Activated CD4-positive, alpha-beta T cell treated with anti-CD3 and anti-CD28 coated beads, Interleukin-2, amount 50 U/mL, for 24 hours (primary cell): ENCODE measurements at regions not wholly inside any gene's neighbourhood (a gene's known extent, or its start where the extent isn't known, plus 50 kb on each side); places are given as distances from the start of the nearest gene placed in this dataset.
"Not testable (repeated sequence)": the region's sequence is repeated elsewhere in the genome, so short reads cannot be mapped to it uniquely, and the experiment has no call there.

Experiments used
- DNase-seq, 2 donors: peaks; one replicate each; pipeline ENCODE4 v3.0.0-alpha.2; 2020; ENCODE audit warnings: low read depth in 1 of 2, low spot score in 1 of 2

- DNase-seq: not testable (repeated sequence)
Observed at GRCh38 chr14:49031710-49032109, 554.5 kb downstream of the RPS29 start.

GRCh38 chr14:49019467-49020115 lies 566.6 kb downstream of the RPS29 start:
- DNase-seq: no peak

- no peak for DNase-seq
Observed at GRCh38 chr14:49017447-49017846, 568.7 kb downstream of the RPS29 start.

GRCh38 chr14:49016381-49016780 lies 569.8 kb downstream of the RPS29 start:
- DNase-seq: no peak

- no peak for DNase-seq
Observed at GRCh38 chr14:49014476-49014875, 571.7 kb downstream of the RPS29 start.

- DNase-seq: no peak
Observed at GRCh38 chr14:49008363-49008762, 577.8 kb downstream of the RPS29 start.

GRCh38 chr14:48991141-48991540 lies 595.0 kb downstream of the RPS29 start:
- no peak for DNase-seq

GRCh38 chr14:48983351-48983888 lies 602.8 kb downstream of the RPS29 start:
- no peak for DNase-seq

GRCh38 chr14:48974994-48975393 lies 611.2 kb downstream of the RPS29 start:
- no peak for DNase-seq

- DNase-seq: no peak
Observed at GRCh38 chr14:48973151-48973550, 613.0 kb downstream of the RPS29 start.

GRCh38 chr14:48970943-48971342 lies 615.2 kb downstream of the RPS29 start:
- DNase-seq: no peak

- DNase-seq: no peak
Observed at GRCh38 chr14:48967419-48967818, 618.8 kb downstream of the RPS29 start.

- no peak for DNase-seq
Observed at GRCh38 chr14:48963231-48963790, 622.9 kb downstream of the RPS29 start.

GRCh38 chr14:48957486-48957885 lies 628.7 kb downstream of the RPS29 start:
- DNase-seq: no peak

GRCh38 chr14:48955857-48956256 lies 630.3 kb downstream of the RPS29 start:
- no peak for DNase-seq

GRCh38 chr14:48954446-48954845 lies 631.7 kb downstream of the RPS29 start:
- DNase-seq: no peak

GRCh38 chr14:48944809-48945208 lies 641.4 kb downstream of the RPS29 start:
- DNase-seq: no peak

- no peak for DNase-seq
Observed at GRCh38 chr14:48943913-48944312, 642.3 kb downstream of the RPS29 start.

GRCh38 chr14:48937541-48938195 lies 648.5 kb downstream of the RPS29 start:
- no peak for DNase-seq

GRCh38 chr14:48936849-48937248 lies 649.3 kb downstream of the RPS29 start:
- no peak for DNase-seq

- DNase-seq: no peak
Observed at GRCh38 chr14:48936362-48936761, 649.8 kb downstream of the RPS29 start.

- no peak for DNase-seq
Observed at GRCh38 chr14:48925184-48925583, 661.0 kb downstream of the RPS29 start.
